A549 (cell line): ENCODE measurements at regions not wholly inside any gene's neighbourhood (a gene's known extent, or its start where the extent isn't known, plus 50 kb on each side); places are given as distances from the start of the nearest gene placed in this dataset.

Experiments used
- CEBPB ChIP-seq, 2 experiments: fragments of >200 bp in 1 of 2; sonication (Bioruptor Twin) in 1 of 2; formaldehyde crosslinking in 1 of 2; IDR thresholded peaks; 2 replicates each; pipeline ENCODE4 v1.6.1; 2012 to 2016
- CTCF ChIP-seq: fragments of >200 bp; sonication (Bioruptor Twin); formaldehyde crosslinking; IDR thresholded peaks from 3 replicates; pipeline ENCODE4 v1.5.1; 2016
- MAX ChIP-seq: IDR thresholded peaks from 2 replicates; pipeline ENCODE4 v1.6.1; 2012
- NFE2L2 ChIP-seq: fragments of 150-350 bp; conservative IDR thresholded peaks from 2 replicates; pipeline ENCODE4 v1.6.1; 2014; ENCODE audit warnings: low read length
- NR3C1 ChIP-seq: fragments of >200 bp; sonication (Bioruptor Twin); formaldehyde crosslinking; IDR thresholded peaks from 3 replicates; pipeline ENCODE4 v1.6.1; 2017
- PHF8 ChIP-seq: fragments of 200-600 bp; sonication (generic); IDR thresholded peaks from 2 replicates; pipeline ENCODE4 v1.6.1; 2016; ENCODE audit warnings: low read depth, mild to moderate bottlenecking, antibody characterized with exemption, moderate library complexity, borderline replicate concordance
- POLR2A ChIP-seq: IDR thresholded peaks from 2 replicates; pipeline ENCODE4 v1.6.1; 2012; ENCODE audit warnings: mild to moderate bottlenecking, low read length
- RAD21 ChIP-seq, 2 experiments: fragments of >200 bp in 1 of 2; sonication (Bioruptor Twin) in 1 of 2; formaldehyde crosslinking in 1 of 2; IDR thresholded peaks in 1 of 2; conservative IDR thresholded peaks in 1 of 2; 2 replicates in 1 of 2; 3 replicates in 1 of 2; pipeline ENCODE4 v1.6.1; 2012 to 2018; ENCODE audit warnings: inconsistent platforms in 1 of 2
- RNF2 ChIP-seq: fragments of 200-600 bp; sonication (generic); IDR thresholded peaks from 2 replicates; pipeline ENCODE4 v1.6.1; 2016; ENCODE audit warnings: low read depth, mild to moderate bottlenecking, antibody characterized with exemption, moderate library complexity, borderline replicate concordance
- SMC3 ChIP-seq: fragments of >200 bp; sonication (Bioruptor Twin); formaldehyde crosslinking; IDR thresholded peaks from 3 replicates; pipeline ENCODE4 v1.6.1; 2018; ENCODE audit warnings: inconsistent platforms
- ZFP36 ChIP-seq: fragments of 450-650 bp; IDR thresholded peaks from 2 replicates; pipeline ENCODE4 v1.6.1; 2014; ENCODE audit warnings: borderline replicate concordance; ENCODE audit not compliant: partially characterized antibody
- TF ChIP-seq, protein P1 (sequence below): fragments of 450-650 bp; IDR thresholded peaks from 2 replicates; pipeline ENCODE4 v1.6.1; 2014; ENCODE audit warnings: antibody characterized with exemption

DNA sequence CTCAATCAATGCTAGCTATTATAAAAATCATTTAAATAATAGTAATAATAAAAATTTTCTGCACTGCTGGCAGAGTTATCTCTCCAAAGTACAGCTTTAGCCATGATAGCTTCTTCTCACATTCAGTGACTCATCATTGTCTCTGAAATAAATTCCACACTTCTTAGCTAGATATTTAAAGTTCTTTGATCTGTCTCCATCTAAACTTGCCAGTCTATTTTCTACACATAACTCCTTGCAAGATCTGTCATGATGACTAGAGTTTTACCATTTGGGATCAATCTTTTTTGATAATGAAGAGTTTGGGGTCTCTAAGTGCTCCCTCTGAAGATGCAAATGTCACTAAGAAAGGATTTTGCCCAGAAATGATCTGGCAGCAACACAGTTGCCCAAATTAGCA, 155.4 kb upstream of the LHCGR start:
- TF ChIP-seq NFE2L2, result no peak
- no peak for TF ChIP-seq CEBPB (IDR thresholded peaks at IDR 0.05)
- TF ChIP-seq SMC3, result no peak
- TF ChIP-seq ZFP36, result no peak
- no peak for TF ChIP-seq CTCF
- TF ChIP-seq PHF8, result no peak
- TF ChIP-seq POLR2A, result no peak
- TF ChIP-seq RAD21 (conservative IDR thresholded peaks at IDR 0.05 in 1 of 2, IDR thresholded peaks at IDR 0.05 in 1 of 2), result no peak
- TF ChIP-seq MAX, result no peak
- TF ChIP-seq RNF2, result no peak
- TF ChIP-seq NR3C1, result no peak
- TF ChIP-seq, protein P1, sequence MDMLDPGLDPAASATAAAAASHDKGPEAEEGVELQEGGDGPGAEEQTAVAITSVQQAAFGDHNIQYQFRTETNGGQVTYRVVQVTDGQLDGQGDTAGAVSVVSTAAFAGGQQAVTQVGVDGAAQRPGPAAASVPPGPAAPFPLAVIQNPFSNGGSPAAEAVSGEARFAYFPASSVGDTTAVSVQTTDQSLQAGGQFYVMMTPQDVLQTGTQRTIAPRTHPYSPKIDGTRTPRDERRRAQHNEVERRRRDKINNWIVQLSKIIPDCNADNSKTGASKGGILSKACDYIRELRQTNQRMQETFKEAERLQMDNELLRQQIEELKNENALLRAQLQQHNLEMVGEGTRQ, result no peak
